ACC112 (cell line): ENCODE measurements at regions not wholly inside any gene's neighbourhood (a gene's known extent, or its start where the extent isn't known, plus 50 kb on each side); places are given as distances from the start of the nearest gene placed in this dataset.

Experiments used
- H2AFZ ChIP-seq: fragments of 200-600 bp; sonication (generic); one replicate; pipeline ENCODE4 v1.6.0; 2017; ENCODE audit warnings: antibody characterized with exemption, low read length; ENCODE audit not compliant: unreplicated experiment
- H3K27ac ChIP-seq: fragments of 200-600 bp; sonication (generic); 2 replicates; pipeline ENCODE4 v1.5.1; 2014; ENCODE audit warnings: low read depth, mild to moderate bottlenecking, antibody characterized with exemption, low read length, moderate library complexity
- H3K27me3 ChIP-seq: fragments of 200-600 bp; sonication (generic); 2 replicates; pipeline ENCODE4 v1.6.1; 2014; ENCODE audit warnings: mild to moderate bottlenecking, antibody characterized with exemption, low read length, moderate library complexity, mixed read lengths; ENCODE audit not compliant: insufficient read depth
- H3K36me3 ChIP-seq: fragments of 200-600 bp; sonication (generic); 2 replicates; pipeline ENCODE4 v1.6.1; 2016; ENCODE audit warnings: mild to moderate bottlenecking, antibody characterized with exemption, low read length, moderate library complexity, mixed read lengths; ENCODE audit not compliant: insufficient read depth
- H3K4me1 ChIP-seq: fragments of 200-600 bp; sonication (generic); one replicate; pipeline ENCODE4 v1.6.1; 2016; ENCODE audit warnings: low read length, mixed read lengths; ENCODE audit not compliant: insufficient read depth, unreplicated experiment, control insufficient read depth
- H3K4me3 ChIP-seq: fragments of 200-600 bp; sonication (generic); 2 replicates; pipeline ENCODE4 v1.5.1; 2014; ENCODE audit warnings: mild to moderate bottlenecking, low read depth, low read length
- H3K79me2 ChIP-seq: fragments of 200-600 bp; sonication (generic); one replicate; pipeline ENCODE4 v1.6.0; 2016; ENCODE audit warnings: low read length; ENCODE audit not compliant: control insufficient read depth, unreplicated experiment, insufficient read depth

DNA sequence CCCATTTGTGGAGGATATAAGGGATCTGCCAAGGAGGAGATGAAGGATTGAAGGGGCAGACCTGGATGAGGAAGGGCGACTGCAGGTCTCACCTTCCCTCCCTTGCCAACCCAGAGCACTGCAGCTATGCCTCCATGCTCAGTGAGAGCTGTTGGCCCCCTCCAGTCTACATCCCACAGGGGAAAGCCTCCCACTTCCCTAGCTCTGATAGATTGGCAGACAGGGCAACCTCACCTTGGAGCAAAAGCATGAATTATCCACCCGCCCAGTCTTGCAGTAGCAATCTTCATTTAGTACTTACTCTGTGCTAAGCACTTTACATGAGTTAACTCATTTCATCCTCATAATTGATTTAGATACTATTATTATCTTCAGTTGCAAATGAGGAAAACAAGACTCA is 70.4 kb upstream of the SMNDC1 start:
- H3K27me3 ChIP-seq, result no peaks in the 10 kb centered on the region
- no peaks in the 10 kb centered on the region for H3K36me3 ChIP-seq
- no peak overlapping the region for H3K27ac ChIP-seq
- H3K4me3 ChIP-seq, result no peak overlapping the region
- H2AFZ ChIP-seq, result no peak overlapping the region
- H3K79me2 ChIP-seq, result no peaks in the 10 kb centered on the region
- peaks cover 12% of the 10 kb centered on the region for H3K4me1 ChIP-seq

- no peak overlapping the region for H2AFZ ChIP-seq
- no peaks in the 10 kb centered on the region for H3K27me3 ChIP-seq
- H3K4me3 ChIP-seq, result no peak overlapping the region
- H3K36me3 ChIP-seq, result no peaks in the 10 kb centered on the region
- no peak overlapping the region for H3K27ac ChIP-seq
- no peaks in the 10 kb centered on the region for H3K79me2 ChIP-seq
- H3K4me1 ChIP-seq, result peaks cover 12% of the 10 kb centered on the region
Measured at GRCh38 chr10:110376021-110376766, 71.5 kb upstream of the SMNDC1 start.

- Histone ChIP-seq H3K27me3 (no peaks in the 10 kb centered on the region), H3K79me2 (no peaks in the 10 kb centered on the region), H3K4me3 (no peak overlapping the region)
Measured at GRCh38 chr10:110376767-110377160, 72.0 kb upstream of the SMNDC1 start.

DNA sequence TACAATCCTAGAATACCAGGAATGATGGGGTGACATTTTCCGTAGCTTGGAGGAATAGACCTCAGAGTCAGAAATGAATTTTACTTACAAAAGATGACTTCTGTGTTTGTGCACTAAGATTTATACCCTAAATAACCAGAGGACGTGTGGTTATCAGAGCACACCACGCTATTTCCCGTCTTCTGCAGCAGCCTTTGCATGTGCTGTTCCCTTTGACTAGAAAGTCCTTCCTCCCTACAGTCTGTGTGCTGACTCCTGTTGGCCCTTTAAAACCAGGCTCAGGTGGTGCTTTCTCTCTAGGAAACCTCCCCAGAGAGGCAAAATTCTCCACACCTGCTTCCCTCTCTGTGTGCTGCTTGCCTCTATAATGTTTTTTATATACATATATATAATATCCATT is 73.3 kb upstream of the SMNDC1 start:
- no peak overlapping the region for H3K27ac ChIP-seq

More at GRCh38 chr10:110376767-110377160, 72.0 kb upstream of the SMNDC1 start:
- no peak overlapping the region for H2AFZ ChIP-seq
- H3K27ac ChIP-seq, result no peak overlapping the region
- no peaks in the 10 kb centered on the region for H3K36me3 ChIP-seq
- H3K4me1 ChIP-seq, result peaks cover 12% of the 10 kb centered on the region

GRCh38 chr10:110378533-110379108 is 73.9 kb upstream of the SMNDC1 start:
- no peak overlapping the region for H3K27ac ChIP-seq
- no peaks in the 10 kb centered on the region for H3K79me2 ChIP-seq
- H3K4me3 ChIP-seq, result no peak overlapping the region
- H3K36me3 ChIP-seq, result no peaks in the 10 kb centered on the region
- H3K27me3 ChIP-seq, result no peaks in the 10 kb centered on the region
- H2AFZ ChIP-seq, result no peak overlapping the region
- no peaks in the 10 kb centered on the region for H3K4me1 ChIP-seq

More for the DNA sequence above, 73.3 kb upstream of the SMNDC1 start:
- Histone ChIP-seq H3K27me3 (no peaks in the 10 kb centered on the region), H3K4me3 (no peak overlapping the region), H3K36me3 (no peaks in the 10 kb centered on the region), H2AFZ (no peak overlapping the region), H3K4me1 (peaks cover 4% of the 10 kb centered on the region), H3K79me2 (no peaks in the 10 kb centered on the region)

GRCh38 chr10:110379831-110380230 is 75.1 kb upstream of the SMNDC1 start:
- H2AFZ ChIP-seq, result peak overlapping the region; percentile 84
- no peaks in the 10 kb centered on the region for H3K27me3 ChIP-seq
- no peaks in the 10 kb centered on the region for H3K4me1 ChIP-seq

DNA sequence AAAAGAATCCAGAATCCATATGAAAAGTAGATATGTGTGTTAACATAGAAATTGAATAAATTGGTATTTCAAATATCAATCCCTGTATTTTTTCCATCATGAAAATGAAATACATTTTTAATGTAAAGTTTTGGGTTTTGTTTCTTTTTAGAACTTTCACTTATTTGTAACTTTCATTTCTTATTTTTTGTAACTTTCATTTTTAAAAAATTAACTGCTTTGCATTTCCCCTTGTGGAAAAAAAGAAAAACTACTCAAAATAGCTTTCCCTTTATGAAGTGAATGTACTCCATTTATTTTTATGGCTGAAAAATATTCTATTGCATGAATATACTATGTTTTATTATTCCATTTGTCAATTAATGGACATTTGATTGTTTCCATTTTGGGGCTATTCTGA is 75.6 kb upstream of the SMNDC1 start:
- H3K36me3 ChIP-seq, result no peaks in the 10 kb centered on the region
- H3K4me3 ChIP-seq, result no peak overlapping the region
- H3K79me2 ChIP-seq, result no peaks in the 10 kb centered on the region
- H3K27me3 ChIP-seq, result no peaks in the 10 kb centered on the region
- H2AFZ ChIP-seq, result peak overlapping the region; percentile 84
- H3K4me1 ChIP-seq, result no peaks in the 10 kb centered on the region
- no peak overlapping the region for H3K27ac ChIP-seq

More at GRCh38 chr10:110379831-110380230, 75.1 kb upstream of the SMNDC1 start:
- no peaks in the 10 kb centered on the region for H3K36me3 ChIP-seq
- no peak overlapping the region for H3K27ac ChIP-seq
- H3K4me3 ChIP-seq, result no peak overlapping the region
- H3K79me2 ChIP-seq, result no peaks in the 10 kb centered on the region

DNA sequence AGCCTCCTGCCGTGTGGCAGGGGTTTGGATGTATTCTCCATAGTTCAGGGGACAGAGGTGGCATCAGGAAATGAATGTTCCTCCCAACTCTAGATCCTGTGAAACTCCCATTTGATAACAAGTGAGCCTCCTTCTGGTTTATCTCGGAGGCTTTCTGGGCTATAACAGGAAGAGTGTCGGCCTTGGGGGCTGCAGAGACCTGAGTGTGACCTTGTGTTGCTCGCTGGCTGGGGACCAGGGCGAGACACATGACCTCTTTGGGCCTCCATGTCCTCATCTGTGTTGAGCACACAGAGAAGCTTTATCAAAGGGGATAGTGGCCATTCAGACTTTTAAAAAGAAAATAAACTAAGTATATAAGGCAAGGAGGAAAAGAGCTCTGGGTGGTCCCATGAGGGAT is 78.0 kb upstream of the SMNDC1 start:
- Histone ChIP-seq H3K27ac (no peak overlapping the region), H3K4me3 (no peak overlapping the region), H3K27me3 (no peaks in the 10 kb centered on the region), H2AFZ (no peak overlapping the region), H3K36me3 (no peaks in the 10 kb centered on the region), H3K79me2 (no peaks in the 10 kb centered on the region), H3K4me1 (no peaks in the 10 kb centered on the region)

DNA sequence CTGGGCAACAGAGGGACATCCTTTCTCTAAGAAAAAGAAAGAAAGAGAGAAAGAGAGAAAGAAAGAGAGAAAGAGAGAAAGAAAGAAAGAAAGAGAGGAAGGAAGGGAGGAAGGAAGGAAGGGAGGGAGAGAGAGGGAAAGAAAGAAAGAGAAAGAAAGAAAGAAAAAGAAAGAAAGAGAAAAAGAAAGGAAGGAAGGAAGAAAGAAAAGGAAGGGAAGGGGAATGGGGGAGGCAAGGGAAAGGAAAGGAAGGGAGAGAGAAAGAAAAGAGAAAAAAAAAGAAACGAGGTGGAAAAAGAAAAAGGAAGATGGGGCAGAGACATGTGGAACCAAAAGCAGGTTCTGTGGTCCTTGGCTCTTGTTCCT is 82.9 kb upstream of the SMNDC1 start:
- Histone ChIP-seq H3K4me3 (no peak overlapping the region), H3K36me3 (no peaks in the 10 kb centered on the region), H3K27ac (no peak overlapping the region), H3K4me1 (peaks cover 14% of the 10 kb centered on the region), H2AFZ (no peak overlapping the region), H3K27me3 (no peaks in the 10 kb centered on the region), H3K79me2 (no peaks in the 10 kb centered on the region)

- Histone ChIP-seq H3K27ac (no peak overlapping the region), H3K79me2 (no peaks in the 10 kb centered on the region), H3K36me3 (no peaks in the 10 kb centered on the region), H3K4me3 (no peak overlapping the region), H3K27me3 (no peaks in the 10 kb centered on the region), H2AFZ (no peak overlapping the region), H3K4me1 (peaks cover 20% of the 10 kb centered on the region)
Measured at GRCh38 chr10:110387983-110388686, 83.4 kb upstream of the SMNDC1 start.

DNA sequence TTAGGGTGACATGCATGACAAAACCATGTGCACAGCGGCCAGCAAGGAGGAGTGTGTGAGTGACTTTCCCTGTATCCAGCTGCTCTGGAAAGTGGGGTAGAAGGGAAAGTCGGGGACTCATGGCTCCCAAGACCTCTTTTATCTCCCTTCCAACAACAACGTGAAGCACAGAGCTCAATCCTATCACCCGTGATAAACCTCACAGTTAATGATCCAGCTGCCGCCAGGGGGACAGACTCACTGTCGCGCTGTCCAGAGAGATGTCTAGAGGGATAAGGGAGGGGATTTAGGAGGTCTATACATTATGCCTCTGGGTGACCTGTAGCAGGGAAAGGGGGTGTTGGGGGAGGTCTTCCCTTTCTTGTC is 84.0 kb upstream of the SMNDC1 start:
- H2AFZ ChIP-seq, result no peak overlapping the region
- H3K36me3 ChIP-seq, result no peaks in the 10 kb centered on the region
- H3K27me3 ChIP-seq, result no peaks in the 10 kb centered on the region
- H3K79me2 ChIP-seq, result no peaks in the 10 kb centered on the region
- H3K27ac ChIP-seq, result no peak overlapping the region
- peaks cover 25% of the 10 kb centered on the region for H3K4me1 ChIP-seq
- H3K4me3 ChIP-seq, result no peak overlapping the region
